ENCODE measurements at regions not wholly inside any gene's neighbourhood (a gene's known extent, or its start where the extent isn't known, plus 50 kb on each side); places are given as distances from the start of the nearest gene placed in this dataset.

DNA sequence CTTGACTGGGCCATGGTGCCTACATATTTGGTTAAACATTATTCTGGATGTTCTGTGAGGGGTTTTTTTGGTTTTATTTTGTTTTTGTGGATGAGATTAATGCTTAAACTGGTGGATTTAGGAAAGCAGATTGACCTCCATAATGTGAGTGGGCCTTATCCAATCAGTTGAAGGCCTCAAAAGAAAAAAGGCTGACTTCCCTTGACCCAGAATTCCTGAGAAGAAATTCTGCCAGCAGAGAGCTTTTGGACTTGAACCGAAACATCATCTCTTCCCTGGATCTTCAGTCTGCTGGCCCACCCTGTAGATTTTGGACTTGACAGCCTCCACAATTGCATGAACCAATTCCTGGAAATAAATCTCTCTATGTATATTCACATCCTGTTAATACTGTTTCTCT, 94.4 kb downstream of the ADRA2A start:
- H3K27ac Mint-ChIP-seq: no peak overlapping the region
- DNase-seq: no peak
- no peaks in the 10 kb centered on the region for H3K4me1 Mint-ChIP-seq (ENCODE audit: low read depth)
- H3K9me3 Mint-ChIP-seq: no peaks in the 10 kb centered on the region
- H3K27me3 Mint-ChIP-seq: peaks cover 25% of the 10 kb centered on the region
- no peak overlapping the region for H3K4me3 Mint-ChIP-seq
- no peaks in the 10 kb centered on the region for H3K36me3 Mint-ChIP-seq (ENCODE audit: low read depth)

DNA sequence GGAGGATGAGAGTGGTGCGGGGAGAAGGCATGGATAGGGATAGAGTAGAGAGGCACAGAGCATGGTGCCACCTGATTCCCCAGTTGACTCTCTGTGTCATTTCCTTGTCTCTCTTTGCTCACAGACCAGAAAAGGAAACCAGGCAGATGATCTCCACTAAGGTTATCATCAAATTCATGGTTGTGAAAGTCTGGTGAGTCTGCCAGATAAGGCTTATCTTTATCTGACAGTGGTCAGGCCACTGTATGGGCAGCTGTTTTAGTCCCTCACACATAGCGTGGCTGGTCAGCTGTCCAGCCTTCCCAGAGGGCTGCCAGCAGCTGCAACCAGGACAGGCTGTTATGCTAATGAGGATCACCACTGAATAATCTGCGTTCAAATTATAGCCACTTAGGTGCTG, 99.0 kb downstream of the ADRA2A start:
- Mint-ChIP-seq H3K4me3 (no peak overlapping the region), H3K4me1 (ENCODE audit: low read depth) (peaks cover 3% of the 10 kb centered on the region), H3K27ac (no peak overlapping the region), H3K9me3 (no peaks in the 10 kb centered on the region), H3K36me3 (ENCODE audit: low read depth) (no peaks in the 10 kb centered on the region), H3K27me3 (peaks cover 30% of the 10 kb centered on the region)
- DNase-seq: no peak

DNA sequence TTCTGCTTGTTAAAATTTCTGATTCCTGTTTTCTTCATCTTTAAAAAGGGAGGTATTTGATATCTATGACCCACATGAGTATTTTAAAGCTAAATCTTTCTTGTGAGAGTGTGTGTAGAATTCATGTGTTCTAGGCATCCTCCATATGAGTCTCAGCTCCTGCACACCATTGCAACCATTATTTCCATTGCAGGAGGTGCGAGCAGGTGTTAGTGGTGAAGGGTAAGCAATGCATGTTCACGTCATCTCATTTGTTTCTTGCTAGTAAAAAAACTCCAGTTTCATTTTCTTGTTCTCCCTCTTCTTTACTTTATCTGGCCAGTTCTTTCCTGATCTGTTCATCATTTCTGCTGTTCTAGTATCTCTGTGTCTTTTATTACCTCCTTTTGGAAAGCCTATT, 100.5 kb downstream of the ADRA2A start:
- peaks cover 3% of the 10 kb centered on the region for H3K4me1 Mint-ChIP-seq (ENCODE audit: low read depth)
- no peaks in the 10 kb centered on the region for H3K9me3 Mint-ChIP-seq
- no peak for DNase-seq
- no peak overlapping the region for H3K27ac Mint-ChIP-seq
- peaks cover 33% of the 10 kb centered on the region for H3K27me3 Mint-ChIP-seq
- H3K4me3 Mint-ChIP-seq: no peak overlapping the region
- H3K36me3 Mint-ChIP-seq (ENCODE audit: low read depth): no peaks in the 10 kb centered on the region

DNA sequence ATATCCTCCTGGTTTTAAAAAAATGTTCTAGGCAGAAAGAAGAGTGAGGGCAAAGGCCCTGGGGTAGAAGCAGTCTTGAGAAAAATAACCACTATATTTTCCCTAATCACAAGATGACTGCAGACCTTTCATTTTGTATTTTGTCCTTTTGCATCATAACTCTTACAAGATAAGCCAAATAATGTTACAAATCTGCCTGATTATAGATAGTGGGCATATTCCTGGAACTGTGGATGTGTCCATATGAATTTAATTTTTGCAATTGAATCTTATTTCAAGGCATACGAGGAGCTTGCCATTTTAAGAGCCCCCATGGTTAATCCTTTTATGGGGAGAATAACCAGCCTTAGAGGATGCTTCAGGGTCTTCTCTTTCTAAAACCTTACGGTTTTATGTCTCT, 102.7 kb downstream of the ADRA2A start:
- H3K9me3 Mint-ChIP-seq: no peaks in the 10 kb centered on the region
- no peak overlapping the region for H3K4me3 Mint-ChIP-seq
- no peak for DNase-seq
- peaks cover 26% of the 10 kb centered on the region for H3K27me3 Mint-ChIP-seq
- H3K4me1 Mint-ChIP-seq (ENCODE audit: low read depth): peaks cover 3% of the 10 kb centered on the region
- H3K27ac Mint-ChIP-seq: no peak overlapping the region
- no peaks in the 10 kb centered on the region for H3K36me3 Mint-ChIP-seq (ENCODE audit: low read depth)

DNA sequence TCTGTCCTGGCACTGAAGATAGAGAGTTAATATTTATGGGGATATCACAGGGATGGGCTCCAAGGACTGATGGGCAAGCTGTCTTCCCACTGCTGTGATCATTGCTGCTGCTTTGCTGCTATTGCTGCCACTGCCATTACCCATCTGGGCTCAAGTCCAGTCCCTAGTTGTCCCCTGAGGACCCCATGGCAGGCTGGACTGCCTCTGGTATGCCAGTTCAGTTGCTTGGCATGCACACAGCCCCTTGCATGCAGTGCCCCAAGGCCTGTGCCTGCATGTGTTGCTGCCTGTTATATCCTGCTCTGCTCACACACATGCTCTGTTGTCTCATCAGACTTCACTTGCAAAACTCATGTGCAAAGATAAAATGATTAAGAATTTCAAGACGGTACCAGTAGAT, 109.5 kb downstream of the ADRA2A start:
- H3K27ac Mint-ChIP-seq: no peak overlapping the region
- H3K9me3 Mint-ChIP-seq: no peaks in the 10 kb centered on the region
- no peak overlapping the region for H3K4me3 Mint-ChIP-seq
- DNase-seq: no peak
- H3K36me3 Mint-ChIP-seq (ENCODE audit: low read depth): no peaks in the 10 kb centered on the region
- H3K27me3 Mint-ChIP-seq: peaks cover 11% of the 10 kb centered on the region
- no peaks in the 10 kb centered on the region for H3K4me1 Mint-ChIP-seq (ENCODE audit: low read depth)

DNA sequence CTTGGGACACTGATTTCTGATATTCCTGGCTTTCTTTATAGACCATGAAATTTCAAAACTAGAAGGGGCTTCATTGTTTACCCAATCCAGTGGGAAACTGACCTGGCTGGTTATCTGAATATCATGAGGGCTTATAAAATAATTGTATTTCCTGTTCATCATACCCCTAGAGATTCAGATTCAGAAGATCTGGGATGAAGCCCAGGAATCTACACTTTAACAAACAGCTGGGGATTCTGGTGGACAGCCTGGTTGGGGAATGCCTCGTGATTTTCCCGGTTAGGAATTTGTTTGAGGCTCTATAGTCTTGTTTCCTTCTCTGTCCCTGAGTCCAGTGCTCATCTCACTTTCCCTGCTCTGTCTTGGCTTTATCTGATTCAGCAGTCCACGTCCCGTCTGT, 110.3 kb downstream of the ADRA2A start:
- no peaks in the 10 kb centered on the region for H3K9me3 Mint-ChIP-seq
- no peak overlapping the region for H3K4me3 Mint-ChIP-seq
- DNase-seq: no peak
- H3K4me1 Mint-ChIP-seq (ENCODE audit: low read depth): no peaks in the 10 kb centered on the region
- no peak overlapping the region for H3K27ac Mint-ChIP-seq
- no peaks in the 10 kb centered on the region for H3K36me3 Mint-ChIP-seq (ENCODE audit: low read depth)
- peaks cover 9% of the 10 kb centered on the region for H3K27me3 Mint-ChIP-seq

DNA sequence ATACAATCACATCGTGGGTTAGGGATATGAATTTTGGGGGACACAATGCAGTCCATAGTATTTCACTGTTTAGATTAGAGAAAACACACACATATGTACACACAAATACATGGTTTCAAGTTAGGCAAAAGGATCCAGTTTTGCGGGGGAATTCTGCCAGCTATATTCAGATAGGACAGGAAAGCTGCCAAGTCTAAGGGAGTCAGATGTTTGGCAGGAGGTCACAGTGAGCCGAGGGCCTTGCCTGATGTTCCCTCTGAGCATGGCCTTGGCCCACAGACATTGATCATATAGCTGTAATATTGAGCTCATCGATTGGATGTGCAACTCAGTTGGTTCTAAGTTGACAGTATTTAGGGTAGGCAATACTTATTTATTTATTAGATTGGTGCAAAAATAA, 122.8 kb downstream of the ADRA2A start:
- H3K27me3 Mint-ChIP-seq: peaks cover 35% of the 10 kb centered on the region

DNA sequence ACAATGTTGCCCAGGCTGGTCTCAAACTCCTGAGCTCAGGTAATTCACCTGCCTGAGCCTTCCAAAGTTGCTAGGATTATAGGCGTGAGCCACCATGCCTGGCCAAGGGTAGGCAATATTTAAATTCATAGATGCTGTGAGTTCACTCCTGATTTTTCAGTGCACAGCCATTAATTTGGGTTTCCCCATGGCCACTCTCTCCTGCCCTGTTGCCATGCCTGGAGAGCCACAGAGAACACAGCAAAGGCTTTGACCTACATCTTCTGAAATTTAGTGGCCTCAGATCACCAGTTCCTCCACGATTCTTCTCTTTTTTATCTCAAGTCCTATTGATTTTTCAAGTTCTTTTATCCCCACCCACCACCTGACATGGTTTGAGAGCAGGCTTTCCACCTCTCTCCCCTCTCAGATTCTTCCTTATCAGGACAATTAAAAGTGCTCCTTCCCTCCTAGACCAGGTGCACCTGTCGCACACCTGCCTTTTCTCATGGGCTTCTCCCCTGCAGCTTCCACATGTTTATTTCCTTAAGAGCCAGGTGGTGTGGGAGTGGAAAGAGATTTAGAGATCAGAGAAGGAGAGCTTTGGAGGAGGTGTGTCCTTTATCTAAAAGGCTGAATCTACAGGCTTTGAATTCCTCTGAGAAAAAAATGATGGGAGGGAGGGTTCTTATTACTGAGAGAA, 123.8 kb downstream of the ADRA2A start:
- H3K4me1 Mint-ChIP-seq (ENCODE audit: low read depth): no peaks in the 10 kb centered on the region

More for the DNA sequence above, 122.8 kb downstream of the ADRA2A start:
- Mint-ChIP-seq H3K36me3 (ENCODE audit: low read depth) (no peaks in the 10 kb centered on the region), H3K27ac (no peak overlapping the region), H3K9me3 (peaks cover 8% of the 10 kb centered on the region), H3K4me3 (no peak overlapping the region), H3K4me1 (ENCODE audit: low read depth) (no peaks in the 10 kb centered on the region)
- DNase-seq: no peak

DNA sequence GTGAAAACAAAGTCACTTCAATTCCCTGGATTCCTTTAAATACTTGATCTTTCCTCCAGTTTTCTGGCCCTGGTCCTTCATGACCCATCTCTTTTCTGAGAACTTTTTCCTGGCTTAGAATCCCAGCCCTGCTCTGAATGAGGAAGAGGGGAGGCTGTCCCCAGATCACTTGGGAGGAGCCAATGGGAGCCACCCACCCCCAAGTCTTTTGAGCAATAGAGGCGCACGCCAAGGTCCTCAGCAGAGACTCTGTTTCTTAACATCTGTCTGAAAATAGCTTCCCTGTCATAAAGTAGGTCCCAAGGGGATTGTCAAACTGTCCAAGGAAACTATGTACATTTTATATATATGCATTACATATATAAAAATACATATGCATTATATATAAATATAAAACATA, 126.8 kb downstream of the ADRA2A start:
- Mint-ChIP-seq H3K36me3 (ENCODE audit: low read depth) (no peaks in the 10 kb centered on the region), H3K4me1 (ENCODE audit: low read depth) (no peaks in the 10 kb centered on the region), H3K27me3 (peaks cover 20% of the 10 kb centered on the region), H3K4me3 (no peak overlapping the region), H3K27ac (no peak overlapping the region), H3K9me3 (no peaks in the 10 kb centered on the region)
- DNase-seq: no peak

More for the DNA sequence above, 123.8 kb downstream of the ADRA2A start:
- H3K9me3 Mint-ChIP-seq: no peaks in the 10 kb centered on the region
- DNase-seq: no peak
- peaks cover 26% of the 10 kb centered on the region for H3K27me3 Mint-ChIP-seq
- no peak overlapping the region for H3K27ac Mint-ChIP-seq
- no peaks in the 10 kb centered on the region for H3K36me3 Mint-ChIP-seq (ENCODE audit: low read depth)
- H3K4me3 Mint-ChIP-seq: no peak overlapping the region

DNA sequence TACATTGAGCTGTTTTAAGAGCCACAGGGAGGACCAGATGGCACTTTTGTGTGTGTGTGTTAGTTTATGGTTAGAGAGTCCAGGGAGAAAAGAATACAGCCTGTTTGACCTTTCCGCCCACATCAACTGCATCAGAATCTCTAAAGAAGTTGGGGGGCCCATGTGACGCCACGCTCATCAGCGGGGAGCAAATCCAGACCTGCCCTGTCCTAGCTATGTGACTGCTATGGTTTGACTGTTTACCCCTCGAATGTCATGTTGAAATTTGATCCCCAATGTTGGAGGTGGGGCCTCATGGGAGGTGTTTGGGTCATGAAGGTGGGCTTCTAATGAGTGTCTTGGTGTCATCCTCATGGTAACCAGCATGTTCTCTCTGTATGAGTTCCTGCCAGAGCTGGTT, 128.0 kb downstream of the ADRA2A start:
- H3K4me1 Mint-ChIP-seq (ENCODE audit: low read depth): no peaks in the 10 kb centered on the region
- no peak for DNase-seq
- no peak overlapping the region for H3K4me3 Mint-ChIP-seq
- peaks cover 13% of the 10 kb centered on the region for H3K27me3 Mint-ChIP-seq
- H3K9me3 Mint-ChIP-seq: no peaks in the 10 kb centered on the region
- no peaks in the 10 kb centered on the region for H3K36me3 Mint-ChIP-seq (ENCODE audit: low read depth)
- H3K27ac Mint-ChIP-seq: no peak overlapping the region

DNA sequence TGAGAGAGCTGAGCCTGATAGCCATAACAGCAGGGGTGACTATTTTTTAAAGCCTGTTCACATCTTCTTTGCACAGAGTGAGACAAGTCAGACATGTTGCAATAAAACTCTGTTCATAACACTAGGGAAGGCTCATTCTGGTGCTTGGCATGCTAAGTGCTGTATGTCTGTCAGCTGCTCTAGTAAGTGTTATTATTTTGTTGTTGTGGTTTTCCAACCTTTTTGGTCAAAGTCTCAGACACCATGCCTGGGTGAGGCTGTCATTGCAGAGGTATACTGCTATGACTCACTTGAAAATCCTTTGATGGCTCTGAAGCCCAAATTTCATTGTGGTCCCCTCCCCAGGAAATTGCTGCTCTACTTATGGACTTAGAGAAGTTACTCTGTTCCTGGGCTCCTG, 129.7 kb downstream of the ADRA2A start:
- peaks cover 8% of the 10 kb centered on the region for H3K27me3 Mint-ChIP-seq
- DNase-seq: no peak
- no peaks in the 10 kb centered on the region for H3K4me1 Mint-ChIP-seq (ENCODE audit: low read depth)
- H3K36me3 Mint-ChIP-seq (ENCODE audit: low read depth): no peaks in the 10 kb centered on the region
- H3K27ac Mint-ChIP-seq: no peak overlapping the region
- no peaks in the 10 kb centered on the region for H3K9me3 Mint-ChIP-seq
- H3K4me3 Mint-ChIP-seq: no peak overlapping the region

DNA sequence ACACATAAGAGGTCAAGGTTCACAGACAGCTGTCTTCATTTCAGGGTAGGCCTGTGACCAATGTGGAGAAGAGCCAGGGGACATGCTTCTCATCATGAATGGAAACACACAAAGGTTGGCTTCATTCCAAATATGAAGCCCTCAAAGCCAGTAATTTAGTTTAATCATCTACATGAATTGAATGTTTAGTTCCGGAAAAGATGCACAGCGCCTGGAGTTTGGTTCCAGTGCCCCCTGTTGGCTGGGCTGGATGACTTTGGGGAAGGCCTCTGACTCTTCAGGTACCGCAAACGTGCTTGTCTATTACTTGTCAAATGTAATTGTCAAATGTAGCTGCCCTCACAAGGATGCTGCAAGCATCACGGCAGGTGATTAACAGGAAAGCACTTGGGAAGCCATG, 130.7 kb downstream of the ADRA2A start:
- Mint-ChIP-seq H3K4me1 (ENCODE audit: low read depth) (no peaks in the 10 kb centered on the region), H3K27ac (no peak overlapping the region), H3K4me3 (no peak overlapping the region), H3K27me3 (peaks cover 8% of the 10 kb centered on the region), H3K36me3 (ENCODE audit: low read depth) (no peaks in the 10 kb centered on the region), H3K9me3 (no peaks in the 10 kb centered on the region)
- DNase-seq: peak; percentile 32

DNA sequence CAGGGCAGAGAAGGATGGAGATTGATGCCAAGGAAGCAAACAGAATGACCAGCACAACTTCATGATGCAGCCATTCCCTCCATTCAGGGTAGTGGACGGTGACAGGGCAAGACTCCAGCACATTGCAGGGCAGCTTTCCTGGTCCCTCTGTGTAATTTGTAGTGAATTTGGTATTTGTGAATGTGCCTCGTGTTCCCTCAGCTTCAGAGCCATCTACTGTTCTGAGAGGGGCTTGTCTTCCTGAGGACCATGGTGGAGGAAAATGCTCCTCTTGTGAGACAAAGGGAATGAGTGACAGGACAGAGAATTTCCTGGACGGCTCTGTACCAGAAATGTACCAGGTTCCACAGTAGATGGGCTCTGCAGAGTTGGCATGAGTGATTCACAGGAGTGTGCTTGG, 132.1 kb downstream of the ADRA2A start:
- no peaks in the 10 kb centered on the region for H3K9me3 Mint-ChIP-seq

DNA sequence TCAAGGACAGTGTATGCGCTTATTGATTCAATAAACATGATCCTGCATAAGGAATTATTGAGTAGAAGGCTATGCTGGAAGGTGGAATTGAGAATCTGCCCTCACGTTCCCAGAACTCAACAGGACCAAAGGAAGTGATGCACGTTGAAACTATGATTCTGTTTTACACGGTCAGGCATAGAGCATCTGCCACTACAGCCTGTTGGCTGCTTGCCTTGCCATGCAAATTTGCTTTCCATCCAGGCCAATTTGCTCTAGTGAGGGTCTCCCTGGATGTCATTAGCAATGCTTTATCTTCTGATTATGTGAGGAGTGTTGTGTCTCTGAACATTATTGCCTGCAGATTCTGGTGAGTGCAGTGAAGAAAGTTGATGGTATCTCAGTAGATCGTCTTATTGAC, 132.9 kb downstream of the ADRA2A start:
- no peaks in the 10 kb centered on the region for H3K27me3 Mint-ChIP-seq
- no peaks in the 10 kb centered on the region for H3K36me3 Mint-ChIP-seq (ENCODE audit: low read depth)
- no peak for DNase-seq
- H3K4me3 Mint-ChIP-seq: no peak overlapping the region
- no peaks in the 10 kb centered on the region for H3K9me3 Mint-ChIP-seq
- H3K27ac Mint-ChIP-seq: no peak overlapping the region
- no peaks in the 10 kb centered on the region for H3K4me1 Mint-ChIP-seq (ENCODE audit: low read depth)

More for the DNA sequence above, 132.1 kb downstream of the ADRA2A start:
- Mint-ChIP-seq H3K4me3 (no peak overlapping the region), H3K36me3 (ENCODE audit: low read depth) (no peaks in the 10 kb centered on the region), H3K27me3 (no peaks in the 10 kb centered on the region), H3K4me1 (ENCODE audit: low read depth) (no peaks in the 10 kb centered on the region), H3K27ac (no peak overlapping the region)
- no peak for DNase-seq

DNA sequence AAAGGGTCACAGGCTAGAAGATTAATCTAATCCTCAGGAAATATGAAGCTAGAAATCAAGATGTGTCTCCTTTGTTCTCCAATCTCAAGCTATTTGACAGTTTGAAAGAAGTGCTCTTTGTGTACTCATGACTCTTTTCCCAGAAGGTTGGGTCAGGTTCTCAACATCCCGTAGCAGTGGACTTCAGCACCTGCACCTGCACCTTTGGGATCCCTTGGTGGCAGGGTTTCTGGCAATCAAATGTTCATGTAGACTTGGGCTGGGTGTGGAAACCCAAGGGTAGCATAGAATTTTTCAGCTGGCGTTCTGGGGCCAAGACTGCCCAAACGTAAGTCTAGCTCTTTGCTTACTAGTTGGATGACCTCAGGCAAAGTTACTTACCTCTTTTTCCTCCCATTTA, 134.4 kb downstream of the ADRA2A start:
- Mint-ChIP-seq H3K9me3 (no peaks in the 10 kb centered on the region), H3K27me3 (peaks cover 5% of the 10 kb centered on the region), H3K4me1 (ENCODE audit: low read depth) (no peaks in the 10 kb centered on the region), H3K4me3 (no peak overlapping the region), H3K27ac (no peak overlapping the region), H3K36me3 (ENCODE audit: low read depth) (no peaks in the 10 kb centered on the region)
- DNase-seq: no peak

DNA sequence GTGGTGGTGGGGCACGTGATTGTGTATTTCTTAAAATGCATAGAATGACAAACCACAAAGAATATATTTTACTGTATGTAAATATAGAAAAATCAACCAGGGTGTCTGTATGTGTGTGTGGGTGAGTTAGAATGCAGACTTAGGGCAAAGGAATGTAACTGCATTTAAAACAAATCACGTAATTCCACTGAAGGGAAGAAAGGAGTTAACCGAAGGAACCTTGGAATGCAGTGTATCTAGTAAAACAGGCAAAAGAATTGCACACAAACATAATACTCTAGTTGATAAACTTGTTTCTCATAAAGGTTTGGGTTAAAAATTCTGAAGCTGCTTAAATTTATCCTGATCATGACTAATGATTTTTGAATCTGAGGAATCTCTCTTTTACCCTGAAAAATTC, 134.9 kb downstream of the ADRA2A start:
- DNase-seq: no peak
- H3K27me3 Mint-ChIP-seq: peaks cover 6% of the 10 kb centered on the region
- no peak overlapping the region for H3K27ac Mint-ChIP-seq
- no peaks in the 10 kb centered on the region for H3K4me1 Mint-ChIP-seq (ENCODE audit: low read depth)
- H3K4me3 Mint-ChIP-seq: no peak overlapping the region
- H3K36me3 Mint-ChIP-seq (ENCODE audit: low read depth): no peaks in the 10 kb centered on the region
- no peaks in the 10 kb centered on the region for H3K9me3 Mint-ChIP-seq

Measured in activated T-cell treated with anti-CD3 and anti-CD28 coated beads, Interleukin-2, amount 50 U/mL, for 24 hours (primary cell).